HK-2 (cell line): ENCODE measurements at regions not wholly inside any gene's neighbourhood (a gene's known extent, or its start where the extent isn't known, plus 50 kb on each side); places are given as distances from the start of the nearest gene placed in this dataset.
"Not testable (repeated sequence)": the region's sequence is repeated elsewhere in the genome, so short reads cannot be mapped to it uniquely, and the experiment has no call there.

Experiments used
- DNase-seq: peaks from one replicate; pipeline ENCODE4 v3.0.0-alpha.2; 2018; ENCODE audit not compliant: unreplicated experiment

DNA sequence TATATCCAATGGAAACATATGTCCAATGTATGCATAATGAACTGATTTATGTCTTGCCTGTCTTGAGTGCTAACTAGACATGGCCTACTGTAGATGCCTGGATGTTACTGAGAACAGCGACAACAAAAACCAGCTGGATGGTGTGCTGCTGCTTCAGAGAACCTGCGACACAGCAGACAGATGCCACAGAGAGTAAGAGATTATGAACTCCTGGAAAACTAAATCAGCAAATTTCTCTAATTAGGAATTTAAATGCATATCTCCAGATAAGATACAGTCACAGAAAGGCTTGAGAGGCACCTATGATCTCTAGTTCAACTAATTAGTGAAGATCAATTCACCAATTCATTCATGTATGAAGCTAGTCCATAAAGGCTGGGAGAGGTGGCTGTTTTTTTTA is 1508.0 kb upstream of the TENM4 start:
- no peak for DNase-seq

DNA sequence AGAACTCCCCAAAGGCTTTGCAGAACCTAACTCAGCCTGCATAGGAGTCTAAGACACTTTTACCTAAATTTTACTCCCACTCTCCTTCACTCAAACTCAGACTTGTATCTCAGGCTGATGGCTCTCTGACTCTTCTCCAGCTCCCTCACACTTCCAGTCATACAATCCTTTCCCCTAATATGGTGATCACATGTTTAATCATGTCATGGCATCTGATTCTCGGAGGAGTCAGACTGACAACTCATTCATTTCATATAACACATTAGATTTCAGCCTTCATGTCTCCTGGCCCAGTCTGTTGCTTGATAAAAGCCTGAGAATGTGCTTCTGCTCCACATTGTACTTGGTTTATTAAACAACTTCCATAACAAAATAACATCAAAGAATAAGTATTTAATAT is 1503.9 kb upstream of the TENM4 start:
- DNase-seq: no peak

DNA sequence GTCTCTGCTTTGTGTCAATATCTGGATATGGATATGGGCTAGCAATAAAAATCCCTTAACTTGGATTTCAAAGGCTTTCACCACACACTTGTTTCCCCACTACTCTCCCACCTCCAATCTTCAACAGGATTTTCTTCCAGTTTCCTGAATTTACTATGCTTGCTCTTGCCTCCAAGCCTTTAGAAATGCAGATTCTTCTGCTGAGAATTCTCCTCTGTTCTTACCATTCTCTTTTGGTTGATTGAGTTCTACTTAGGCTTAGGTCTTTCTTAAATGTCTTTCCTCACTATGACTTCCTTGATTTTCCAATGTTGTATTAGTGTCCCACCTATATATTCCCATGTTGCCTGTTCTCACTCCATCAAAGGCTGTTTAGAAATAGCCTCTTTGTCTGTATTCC is 1502.4 kb upstream of the TENM4 start:
- DNase-seq: no peak

DNA sequence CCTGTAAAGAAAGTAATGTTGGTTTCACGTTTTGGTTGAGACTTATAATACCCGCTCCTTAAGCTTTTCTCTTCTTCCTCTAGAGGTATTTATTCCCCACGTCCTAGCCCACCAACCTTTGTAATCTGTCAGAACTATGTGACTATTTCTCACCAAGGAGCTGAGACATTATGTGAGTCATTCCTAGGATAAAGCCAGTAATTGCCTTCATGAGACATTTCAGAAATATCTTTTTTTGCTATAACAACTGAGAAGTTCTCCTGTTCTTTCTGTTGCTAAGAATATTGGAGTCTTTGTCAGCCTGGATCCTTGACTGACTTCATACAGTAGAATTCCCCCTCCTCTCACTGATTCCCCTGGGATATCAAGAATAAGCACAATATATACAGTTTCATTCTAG is 1497.0 kb upstream of the TENM4 start:
- no peak for DNase-seq

DNA sequence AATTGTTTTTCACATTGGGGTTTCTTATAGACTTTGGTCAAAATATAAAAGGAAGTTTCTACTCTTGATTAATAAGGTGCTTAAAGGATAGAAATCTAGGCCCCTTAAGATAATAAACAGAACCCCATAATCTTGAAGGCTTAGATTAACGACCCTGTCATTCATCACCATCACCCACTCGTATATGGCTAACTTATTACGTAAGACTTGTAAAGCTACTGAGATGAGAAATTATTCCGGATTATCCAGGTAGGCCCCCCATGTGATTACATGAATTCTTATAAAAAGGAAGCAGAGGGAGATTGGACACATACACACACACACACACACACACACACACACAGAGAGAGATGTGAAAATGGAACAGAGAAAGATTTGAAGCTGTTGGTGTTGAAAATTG is 1489.2 kb upstream of the TENM4 start:
- no peak for DNase-seq

DNA sequence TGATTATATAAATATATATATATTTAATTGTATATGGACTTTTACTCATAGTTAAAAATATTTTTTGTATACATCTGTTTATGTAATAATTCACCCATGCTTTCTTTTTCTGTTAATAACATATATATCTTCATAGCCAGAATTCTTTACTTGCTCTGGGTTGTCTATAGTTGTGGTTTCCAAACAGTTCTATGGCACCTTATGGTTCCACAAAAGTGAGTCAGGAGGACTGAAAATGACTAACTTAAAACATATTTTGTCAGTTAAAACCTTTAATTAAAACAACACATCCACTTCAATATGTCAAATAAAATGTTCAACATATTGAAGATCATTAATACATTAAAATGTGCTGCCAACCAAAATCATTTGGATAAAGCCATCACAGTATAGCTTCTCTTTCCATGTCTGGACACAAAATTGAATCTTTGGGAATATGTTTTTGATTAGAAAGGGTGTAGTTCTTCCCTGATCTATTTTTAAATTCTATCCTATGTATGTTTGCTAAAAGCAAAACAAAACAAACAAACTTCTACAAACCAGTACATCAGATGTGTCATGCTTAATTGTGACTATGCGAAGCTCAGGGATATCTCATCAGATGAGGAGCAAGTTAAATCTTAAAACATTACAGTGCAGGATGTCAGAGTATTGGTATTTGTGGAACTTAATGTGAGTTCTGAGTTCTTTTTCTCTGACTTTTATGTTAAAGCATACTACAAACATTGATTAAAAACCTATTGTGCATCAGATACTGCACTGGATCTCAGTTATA is 1488.4 kb upstream of the TENM4 start:
- no peak for DNase-seq

DNA sequence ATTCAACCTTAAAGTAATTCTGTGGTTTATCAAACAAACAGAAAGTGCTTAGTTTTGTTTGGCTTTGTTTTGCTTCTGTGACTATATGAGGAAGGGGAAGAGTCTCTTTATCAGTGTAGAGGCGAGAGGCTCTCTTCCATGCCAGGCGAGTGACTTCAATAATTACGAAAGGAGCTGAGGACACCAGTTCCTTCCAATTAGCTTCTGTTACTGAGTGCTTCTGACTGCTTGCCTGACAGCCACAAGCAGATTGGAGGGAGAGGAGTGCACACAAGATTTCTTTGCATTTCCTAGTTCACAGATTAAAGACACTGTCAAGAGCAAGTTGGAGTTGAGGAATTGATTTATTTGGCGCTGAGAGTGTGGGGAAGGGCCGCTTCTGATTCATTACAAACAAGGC is 1484.5 kb upstream of the TENM4 start:
- no peak for DNase-seq

DNA sequence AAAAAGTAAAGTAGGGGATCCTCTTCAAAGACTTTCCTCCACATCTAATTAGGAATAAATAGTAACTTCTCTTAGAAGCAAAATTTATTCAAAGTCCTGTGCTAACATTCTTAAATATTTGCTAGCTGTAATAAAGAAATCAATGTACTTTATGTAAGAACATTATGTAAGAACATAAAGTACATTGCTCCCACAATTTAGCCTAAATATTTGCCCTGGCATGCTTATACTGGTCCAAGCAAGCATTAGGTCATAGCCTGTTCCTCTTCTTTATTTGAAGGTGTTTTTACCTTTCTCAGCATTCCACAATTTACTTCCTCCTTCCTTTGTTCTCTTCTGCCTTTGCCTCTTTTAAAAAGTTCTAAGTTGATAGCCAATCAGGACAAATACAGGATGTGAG is 1480.5 kb upstream of the TENM4 start:
- not testable (repeated sequence) for DNase-seq

DNA sequence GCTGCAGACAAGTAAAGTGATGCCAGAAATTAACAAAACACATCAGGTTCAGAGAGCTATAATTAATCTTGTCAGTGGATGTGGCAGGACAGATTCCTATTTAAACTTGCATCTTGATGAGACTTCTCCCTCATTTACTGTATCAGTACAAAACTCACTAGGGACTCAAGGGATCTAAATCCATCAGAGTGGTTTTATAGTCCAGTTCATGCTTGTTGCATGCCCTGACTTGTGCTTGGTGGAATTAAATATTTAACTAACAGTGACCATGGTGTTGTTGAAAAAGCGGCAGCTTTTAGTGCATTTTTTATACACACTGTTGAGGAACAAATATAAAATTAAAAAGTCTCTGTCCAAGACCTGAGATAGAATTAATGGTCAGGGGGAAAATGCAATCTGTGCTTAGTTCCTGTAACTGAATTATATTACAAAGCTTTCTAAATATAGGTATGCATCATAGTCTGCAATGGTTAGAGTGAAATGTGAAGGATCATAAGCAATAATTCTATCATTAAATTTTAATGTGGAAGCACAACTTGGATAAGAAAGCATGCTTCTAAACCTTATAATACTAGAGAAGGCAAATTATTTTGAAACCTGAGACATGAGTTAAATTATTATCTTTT is 1475.5 kb upstream of the TENM4 start:
- DNase-seq: no peak

DNA sequence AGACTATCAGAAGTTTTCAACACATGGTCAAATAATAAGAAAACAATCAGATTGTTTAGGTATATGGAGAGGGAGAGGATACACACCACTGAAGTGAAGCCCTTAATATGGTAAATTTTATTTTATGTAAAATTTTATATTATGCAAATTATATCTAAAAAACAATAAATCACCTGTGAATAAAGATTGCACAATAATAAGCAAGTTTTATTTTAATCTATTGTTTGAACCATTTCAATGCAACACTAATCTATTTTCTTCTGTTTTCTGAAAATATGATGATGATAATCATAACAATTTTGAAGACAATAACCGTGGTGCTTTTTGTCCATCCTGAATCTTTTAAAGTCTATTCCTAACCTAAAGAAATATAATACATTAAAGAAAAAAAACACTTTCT is 1473.5 kb upstream of the TENM4 start:
- DNase-seq: no peak

DNA sequence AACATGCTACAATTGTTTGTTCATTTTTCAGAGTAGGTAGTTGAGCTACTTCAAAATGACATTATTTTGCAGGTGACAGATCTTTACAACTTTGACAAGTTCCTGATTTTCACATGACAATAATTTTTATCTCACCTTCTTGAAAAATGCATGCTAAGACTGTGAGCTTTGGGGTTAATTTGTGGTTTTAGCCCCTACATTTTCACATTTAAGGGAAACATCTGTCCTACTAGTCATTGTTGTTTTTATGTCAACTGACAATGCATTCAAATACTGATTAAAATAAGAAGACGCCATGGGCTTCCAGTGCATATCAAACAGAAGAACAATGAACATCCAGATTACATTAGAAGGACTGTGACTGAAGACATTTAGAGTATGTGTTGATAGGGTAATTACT is 1470.8 kb upstream of the TENM4 start:
- DNase-seq: no peak

DNA sequence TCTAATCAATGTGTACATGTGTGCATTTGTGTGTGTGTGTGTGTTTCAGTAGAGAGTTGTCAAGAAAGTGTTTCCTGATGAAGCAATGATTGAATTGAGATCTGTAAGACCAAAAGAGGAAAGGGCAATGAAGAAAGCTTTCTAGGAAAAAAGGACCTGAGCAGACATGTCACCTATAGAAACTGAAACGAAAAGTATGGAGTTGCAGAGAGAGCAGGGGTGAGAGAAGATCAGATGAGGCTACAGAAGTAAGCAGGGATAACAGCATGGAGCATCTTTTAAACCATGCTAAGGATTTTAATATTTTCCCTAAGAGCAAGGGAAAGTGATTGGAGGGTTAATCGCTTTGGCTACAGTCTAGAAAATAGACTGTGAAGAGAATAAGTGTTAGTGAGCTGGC is 1459.4 kb upstream of the TENM4 start:
- DNase-seq: no peak

DNA sequence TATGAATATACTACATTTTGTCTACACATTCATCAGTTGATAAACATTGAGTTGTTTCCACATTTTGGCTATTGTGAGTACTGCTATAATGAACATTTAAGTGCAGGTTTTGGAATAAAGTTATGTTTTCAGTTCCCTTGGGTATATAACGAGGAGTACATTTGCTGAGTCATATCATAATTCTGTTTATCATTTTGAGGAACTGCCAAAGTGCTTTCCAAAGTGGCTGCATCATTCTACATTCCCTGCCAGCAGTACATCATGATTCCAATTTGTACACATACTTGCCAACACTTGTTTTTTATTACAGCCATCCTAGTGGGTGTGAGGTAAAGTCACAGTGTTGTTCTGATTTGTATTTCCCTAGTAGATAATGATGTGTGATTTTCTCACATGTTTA is 1458.6 kb upstream of the TENM4 start:
- no peak for DNase-seq

DNA sequence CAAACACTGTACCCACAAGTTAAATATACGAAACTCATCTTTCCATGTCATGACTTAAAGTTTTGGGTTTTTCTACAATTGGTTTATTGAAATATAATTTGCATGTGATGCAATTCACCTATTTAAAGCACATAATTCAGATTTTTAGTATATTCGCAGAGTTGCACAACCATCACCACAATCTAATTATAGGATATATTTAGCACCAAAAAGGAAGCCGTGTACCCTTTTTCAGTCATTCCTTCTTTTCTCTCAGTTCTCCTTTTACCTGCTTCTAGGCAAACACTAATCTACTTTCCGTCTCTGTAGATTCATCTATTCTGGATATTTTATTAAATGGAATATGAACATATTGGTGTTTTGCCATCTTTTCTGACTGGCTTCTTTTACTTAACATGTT is 1458.1 kb upstream of the TENM4 start:
- no peak for DNase-seq

DNA sequence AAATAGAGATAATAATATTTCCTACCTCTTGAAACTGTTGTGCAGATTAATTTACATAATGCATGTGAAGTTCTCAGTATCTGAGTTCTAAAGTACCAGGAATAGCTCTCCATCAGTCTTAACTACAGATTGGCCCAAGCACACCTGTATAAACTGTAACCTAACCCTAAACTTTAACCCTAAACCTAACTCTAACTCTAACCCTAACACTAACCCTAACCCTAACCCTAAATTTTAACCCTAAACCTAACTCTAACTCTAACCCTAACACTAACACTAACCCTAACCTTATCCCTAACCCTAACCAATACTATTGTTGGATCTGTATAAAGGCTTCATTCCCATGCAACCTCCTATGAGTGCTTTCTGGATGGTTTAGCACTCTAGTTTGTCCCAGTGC is 1445.9 kb upstream of the TENM4 start:
- DNase-seq: no peak

DNA sequence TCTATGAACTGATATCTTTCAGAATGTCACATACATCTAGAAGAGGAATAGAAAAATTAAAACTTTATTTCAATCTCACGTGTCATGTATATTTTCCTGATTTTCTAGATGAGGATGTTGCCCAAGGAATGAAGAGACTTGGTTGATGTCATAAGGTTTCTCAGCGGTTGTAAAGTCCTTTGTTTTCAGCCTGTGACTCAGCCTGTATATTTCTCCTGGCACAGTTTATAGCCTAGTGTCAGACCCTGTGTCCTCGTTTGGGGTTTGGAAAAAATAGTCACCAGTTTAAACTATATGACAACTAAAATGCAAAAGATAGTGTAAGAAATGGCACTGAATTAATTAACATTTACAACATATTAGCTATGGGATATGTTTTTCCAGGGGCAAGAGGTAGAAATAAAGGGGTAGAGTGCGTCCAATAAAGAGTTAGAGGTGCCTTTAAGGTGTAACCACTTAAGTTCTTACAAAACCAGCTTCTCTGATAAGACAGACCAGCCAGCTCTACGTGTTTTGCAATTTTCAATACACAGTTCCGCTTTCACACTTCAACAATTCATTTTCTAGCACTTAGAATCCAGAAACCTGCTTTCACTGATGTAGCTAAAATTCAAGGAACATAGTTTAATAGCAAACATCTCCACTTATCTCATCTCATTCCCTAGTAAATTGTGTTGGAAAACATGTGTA is 1432.6 kb upstream of the TENM4 start:
- DNase-seq: no peak

DNA sequence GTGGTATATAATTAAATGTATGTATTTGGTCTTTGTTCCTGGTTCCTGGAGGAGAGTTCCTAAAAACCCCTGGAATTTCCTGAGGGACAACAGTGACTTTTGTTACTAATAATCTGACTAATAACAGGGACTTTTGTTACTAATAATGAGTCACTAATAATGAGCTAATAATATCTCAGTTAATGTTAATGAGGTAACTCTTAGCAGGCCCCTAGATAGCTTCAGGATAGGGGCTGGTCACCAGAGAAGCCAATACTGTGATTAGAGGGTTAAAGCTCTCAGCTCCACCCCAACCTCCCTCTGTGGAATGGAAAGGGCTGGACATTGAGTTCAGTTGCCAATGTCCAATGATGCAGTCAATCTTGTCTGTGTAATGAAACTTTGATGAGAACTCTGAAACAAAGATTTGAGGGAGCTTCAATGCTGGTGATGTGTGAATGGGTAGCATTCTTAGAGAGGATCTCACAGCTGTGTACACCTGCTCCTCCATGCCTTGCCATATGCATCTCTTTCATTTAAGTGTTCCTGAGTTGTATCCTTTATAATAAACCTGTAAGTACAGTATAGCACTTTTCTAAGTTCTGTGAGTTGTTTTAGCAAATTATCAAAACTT is 1431.4 kb upstream of the TENM4 start:
- DNase-seq: no peak

DNA sequence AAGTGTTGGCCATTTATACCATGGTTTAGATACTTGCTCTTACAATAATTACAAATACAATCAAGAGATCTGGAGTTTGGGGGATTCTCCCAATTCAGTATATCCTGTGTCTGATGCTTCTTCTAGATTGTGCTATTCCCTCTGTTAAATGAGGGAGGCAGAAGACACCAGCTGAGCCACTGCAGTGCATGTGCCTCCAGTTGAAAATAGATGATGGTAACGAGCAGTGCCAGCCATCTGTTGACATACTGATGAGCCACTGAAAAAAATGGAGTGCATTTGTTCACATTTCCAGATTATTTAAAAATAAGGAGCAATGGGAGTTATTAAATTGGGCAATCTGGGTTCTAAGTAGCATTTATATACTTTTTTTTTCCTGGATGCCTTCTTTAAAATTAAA is 1428.0 kb upstream of the TENM4 start:
- no peak for DNase-seq

DNA sequence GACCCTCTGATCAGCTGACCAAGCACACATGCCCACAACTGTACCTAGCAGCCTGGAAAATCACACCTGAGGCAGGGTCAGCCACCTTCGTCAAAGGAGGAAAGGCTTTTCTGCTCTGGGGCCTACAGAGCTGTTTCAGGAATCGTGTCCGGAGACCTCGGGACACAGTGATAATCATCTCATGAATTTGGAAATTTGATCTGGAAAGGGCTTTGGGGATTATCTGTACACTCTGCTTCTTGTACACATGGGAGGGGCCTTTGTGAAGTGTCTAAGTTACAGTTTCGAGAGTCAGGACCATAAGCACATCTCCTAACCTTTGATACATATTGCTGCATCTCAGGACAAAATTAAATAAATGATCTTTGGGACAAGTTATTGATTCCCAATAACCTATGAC is 1421.2 kb upstream of the TENM4 start:
- DNase-seq: no peak

DNA sequence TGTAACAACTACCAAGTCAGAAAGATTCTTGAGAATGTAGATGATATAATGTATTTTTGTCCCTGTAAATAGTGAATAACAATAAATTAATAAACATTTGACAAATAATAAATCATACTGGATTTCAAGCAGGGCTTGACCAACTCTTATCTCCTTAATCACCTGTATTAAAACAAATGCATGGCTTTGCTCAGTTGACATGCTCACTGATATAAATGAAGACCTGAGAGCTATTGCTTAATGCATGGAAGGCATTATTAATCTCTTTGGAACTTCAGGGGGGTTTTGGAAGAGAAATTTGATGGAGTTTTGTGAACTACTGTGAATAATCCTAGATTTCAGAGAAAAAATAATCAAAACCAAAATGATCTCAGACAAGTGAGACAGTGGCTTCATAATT is 1420.4 kb upstream of the TENM4 start:
- no peak for DNase-seq

DNA sequence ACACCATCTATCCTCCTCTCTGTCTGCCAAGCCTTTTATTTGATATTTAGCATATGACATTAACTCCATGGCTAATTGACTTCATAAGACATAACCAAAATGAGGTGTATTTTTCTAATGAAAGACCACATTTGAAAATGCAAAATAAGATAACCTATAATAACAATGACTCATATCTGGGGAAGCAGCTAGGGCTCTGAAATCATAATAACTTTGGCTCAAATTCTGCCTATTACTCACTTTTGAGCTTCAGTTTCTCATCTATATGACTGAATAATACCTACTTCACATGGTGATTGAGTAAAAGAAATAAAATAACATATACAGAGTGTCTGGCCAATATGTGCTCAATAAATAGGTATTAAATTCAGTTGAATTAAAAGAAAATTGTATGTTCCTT is 1419.8 kb upstream of the TENM4 start:
- DNase-seq: no peak

DNA sequence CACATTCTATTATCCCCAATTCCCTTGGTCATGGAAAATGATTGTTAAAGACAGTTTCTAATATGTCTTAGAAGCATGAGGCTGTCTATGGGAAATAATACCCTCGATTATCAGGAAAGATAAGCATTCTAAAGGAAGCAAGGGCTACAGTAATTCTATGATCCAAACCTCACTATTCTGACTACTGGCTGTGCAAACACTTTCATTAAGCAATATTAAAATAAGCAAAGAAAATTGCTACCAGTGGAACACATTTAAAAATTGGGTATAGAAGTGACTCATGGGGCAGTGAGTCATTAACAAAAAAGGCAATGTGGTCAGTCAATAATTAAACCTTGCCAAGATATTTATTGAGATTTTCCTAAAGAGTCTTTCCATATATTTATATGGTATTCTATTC is 1415.2 kb upstream of the TENM4 start:
- no peak for DNase-seq

DNA sequence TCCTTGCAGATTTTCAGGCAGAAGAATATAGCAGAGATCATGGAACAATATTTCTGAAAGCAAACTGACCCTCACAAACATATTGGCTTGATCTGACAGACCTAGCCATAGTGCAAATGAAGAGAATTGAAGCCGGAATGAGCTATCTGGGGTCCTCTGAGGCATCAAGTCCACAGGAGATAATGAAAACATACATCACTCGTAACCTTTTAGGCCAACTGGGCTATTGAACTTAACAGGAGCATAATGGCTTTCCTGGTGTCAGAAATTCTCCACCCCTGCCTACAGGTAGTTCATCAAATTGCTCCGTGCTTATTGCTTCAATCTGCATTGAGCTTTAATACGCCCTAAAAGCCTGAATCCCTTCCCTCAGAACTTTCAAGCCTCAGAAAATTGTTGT is 1414.6 kb upstream of the TENM4 start:
- no peak for DNase-seq
